ENCODE measurements at regions not wholly inside any gene's neighbourhood (a gene's known extent, or its start where the extent isn't known, plus 50 kb on each side); places are given as distances from the start of the nearest gene placed in this dataset.

DNA sequence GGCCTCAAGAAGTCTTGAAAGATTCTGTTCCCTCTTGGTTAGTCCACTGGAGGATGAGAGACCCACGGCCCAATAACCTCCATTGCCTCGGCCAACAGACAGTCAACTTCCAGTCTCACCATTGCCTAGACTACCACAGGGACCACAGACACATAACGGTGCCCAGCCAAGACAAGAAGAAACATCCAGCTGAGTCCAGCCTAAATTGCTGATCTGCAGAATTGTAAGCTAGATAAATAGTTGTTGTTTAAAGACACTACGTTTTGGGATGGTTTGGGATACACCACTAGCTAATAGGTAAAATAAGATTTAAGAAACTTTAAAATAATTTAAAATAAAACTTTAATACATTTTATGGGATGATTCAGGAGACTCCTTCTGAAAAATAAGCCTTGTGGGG lies 324.7 kb upstream of the JAG1 start:
- no peak for TF ChIP-seq CTCF (IDR thresholded peaks at IDR 0.05; ENCODE audit: low read depth, low read length, missing control alignments)
- in situ Hi-C loops (cut with HindIII; ENCODE audit: low sequenced_read_pairs) = no loop called here
- no peak overlapping the region for H3K4me3 ChIP-seq (ENCODE audit: low read depth, low read length)
- no peak for DNase-seq (ENCODE audit: low read depth)

DNA sequence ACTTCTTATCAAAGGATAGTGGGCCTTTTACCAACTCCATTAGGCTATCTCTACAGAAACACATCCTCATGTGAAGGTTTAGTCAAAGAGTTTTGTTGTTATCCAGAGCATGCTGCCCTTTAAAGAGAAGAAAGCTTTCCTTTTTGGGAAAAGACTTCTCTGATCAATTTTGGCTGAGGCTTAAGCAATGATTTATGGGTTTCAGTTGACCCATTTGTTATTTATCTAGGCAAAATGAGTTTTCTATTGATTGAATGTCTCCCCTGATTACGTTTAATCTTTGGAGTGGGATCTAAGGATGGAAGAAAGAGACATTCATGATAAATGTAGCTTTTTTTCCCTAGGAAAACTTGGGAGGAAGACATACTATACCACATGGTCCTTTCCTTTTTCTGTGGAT lies 326.6 kb upstream of the JAG1 start:
- no peak for TF ChIP-seq CTCF (IDR thresholded peaks at IDR 0.05; ENCODE audit: low read depth, low read length, missing control alignments)
- no peak overlapping the region for H3K4me3 ChIP-seq (ENCODE audit: low read depth, low read length)
- no peak for DNase-seq (ENCODE audit: low read depth)
- in situ Hi-C loops (cut with HindIII; ENCODE audit: low sequenced_read_pairs) = no loop called here

DNA sequence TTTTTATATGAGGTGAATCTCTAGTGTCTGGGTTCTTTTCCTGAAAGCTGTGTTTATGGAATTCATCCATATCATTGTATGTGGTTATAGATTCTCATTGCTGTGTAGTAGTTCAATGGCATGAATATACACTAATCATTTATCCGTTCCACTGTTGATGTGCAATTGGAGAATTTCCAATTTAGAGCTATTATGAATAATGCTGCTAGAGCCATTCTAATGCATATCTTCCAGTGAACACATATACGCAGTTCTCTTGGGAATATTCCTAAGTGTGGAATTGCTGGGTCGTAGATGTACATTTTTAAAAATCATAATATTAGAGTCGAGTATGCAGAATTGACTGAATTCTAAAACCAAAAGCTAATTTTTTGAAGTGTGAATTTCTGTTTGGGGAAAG lies 327.5 kb upstream of the JAG1 start:
- no peak for DNase-seq (ENCODE audit: low read depth)
- in situ Hi-C loops (cut with HindIII; ENCODE audit: low sequenced_read_pairs) = no loop called here
- H3K4me3 ChIP-seq (ENCODE audit: low read depth, low read length) = no peak overlapping the region
- no peak for TF ChIP-seq CTCF (IDR thresholded peaks at IDR 0.05; ENCODE audit: low read depth, low read length, missing control alignments)

- H3K4me3 ChIP-seq (ENCODE audit: low read depth, low read length) = no peak overlapping the region
- no peak for DNase-seq (ENCODE audit: low read depth)
- in situ Hi-C loops (cut with HindIII; ENCODE audit: low sequenced_read_pairs) = no loop called here
- no peak for TF ChIP-seq CTCF (IDR thresholded peaks at IDR 0.05; ENCODE audit: low read depth, low read length, missing control alignments)
These were observed 328.2 kb upstream of the JAG1 start for GRCh38 chr20:11001764-11002540.

GRCh38 chr20:11003341-11003740 lies 329.5 kb upstream of the JAG1 start:
- DNase-seq (ENCODE audit: low read depth) = no peak
- in situ Hi-C loops (cut with HindIII; ENCODE audit: low sequenced_read_pairs) = no loop called here
- no peak for TF ChIP-seq CTCF (IDR thresholded peaks at IDR 0.05; ENCODE audit: low read depth, low read length, missing control alignments)
- no peak overlapping the region for H3K4me3 ChIP-seq (ENCODE audit: low read depth, low read length)

GRCh38 chr20:11008444-11009033 lies 334.7 kb upstream of the JAG1 start:
- in situ Hi-C loops (cut with HindIII; ENCODE audit: low sequenced_read_pairs) = no loop called here
- no peak for DNase-seq (ENCODE audit: low read depth)
- no peak overlapping the region for H3K4me3 ChIP-seq (ENCODE audit: low read depth, low read length)
- no peak for TF ChIP-seq CTCF (IDR thresholded peaks at IDR 0.05; ENCODE audit: low read depth, low read length, missing control alignments)

Measured in astrocyte of the cerebellum (primary cell).